LHCN-M2 (cell line): ENCODE measurements at regions not wholly inside any gene's neighbourhood (a gene's known extent, or its start where the extent isn't known, plus 50 kb on each side); places are given as distances from the start of the nearest gene placed in this dataset.

Source experiments
- DNase-seq: peaks from one replicate; pipeline ENCODE4 v3.0.0-alpha.2; 2012; ENCODE audit warnings: low read depth

- no peak for DNase-seq
Measured at GRCh38 chr20:10921491-10922010, 247.8 kb upstream of the JAG1 start.

DNA sequence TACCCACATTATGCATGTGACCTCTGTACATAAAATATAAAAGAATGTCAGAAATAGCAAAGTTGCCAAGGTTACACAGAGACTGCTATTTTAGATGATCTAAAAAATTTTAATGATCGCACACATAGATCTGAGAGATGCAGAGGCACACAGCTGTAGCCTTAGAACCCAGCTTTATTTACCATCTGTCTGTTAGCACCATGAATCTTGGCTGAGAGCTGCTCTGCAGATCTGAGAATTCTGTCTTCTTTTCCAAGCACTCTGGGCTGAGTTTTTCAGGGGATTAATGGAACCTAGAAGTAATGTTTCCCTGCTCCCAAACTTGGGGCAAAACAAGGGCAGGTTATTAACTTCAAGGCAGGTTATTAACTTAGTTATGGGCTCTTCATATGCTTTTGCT is 248.7 kb upstream of the JAG1 start:
- peak; percentile 31 for DNase-seq

DNA sequence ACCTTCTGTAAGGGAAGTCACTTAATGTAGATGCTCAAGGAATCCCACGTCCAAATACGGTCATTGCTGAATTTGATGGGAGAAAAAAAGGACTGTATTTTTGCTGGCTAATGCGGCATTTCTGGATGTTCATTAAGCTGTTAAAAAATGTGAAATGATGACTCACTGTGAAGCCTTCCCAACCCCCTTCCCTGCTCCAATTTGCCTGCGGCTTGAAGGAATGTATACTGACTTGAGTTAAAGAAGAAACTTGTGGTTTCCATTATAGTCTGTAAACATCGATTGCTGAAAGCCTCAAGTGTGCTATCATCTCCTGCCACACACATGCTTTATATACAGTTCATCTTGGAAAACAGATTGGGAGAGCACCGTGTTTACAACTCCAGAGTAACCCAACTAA is 249.1 kb upstream of the JAG1 start:
- DNase-seq: peak; percentile 83

DNA sequence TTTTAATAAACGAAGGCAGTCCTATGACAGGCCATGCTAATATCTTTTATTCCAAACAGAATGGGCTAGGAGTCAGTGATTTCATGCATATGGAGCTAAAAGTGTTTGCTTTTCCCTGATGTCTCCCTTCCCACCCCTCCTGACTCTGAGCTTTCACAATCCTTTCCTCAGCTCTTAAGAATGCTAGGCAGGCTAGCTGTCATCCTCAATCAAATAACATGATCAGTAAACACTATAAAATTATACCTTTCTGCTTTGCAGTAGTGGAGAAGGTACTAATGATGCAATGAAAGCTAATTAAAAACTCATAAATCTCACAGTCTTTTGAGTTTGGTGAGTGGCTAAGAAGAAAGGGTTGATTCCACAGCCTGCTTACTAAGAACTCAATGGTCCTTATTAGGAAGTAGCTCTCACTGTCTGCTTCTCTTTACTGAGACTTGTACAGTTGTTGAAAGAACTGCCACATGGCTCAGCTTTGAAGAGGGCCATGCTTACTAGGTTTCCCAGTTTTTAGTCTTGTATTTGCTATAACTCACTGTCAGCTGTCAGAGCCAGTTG is 250.9 kb upstream of the JAG1 start:
- peak; percentile 44 for DNase-seq

DNA sequence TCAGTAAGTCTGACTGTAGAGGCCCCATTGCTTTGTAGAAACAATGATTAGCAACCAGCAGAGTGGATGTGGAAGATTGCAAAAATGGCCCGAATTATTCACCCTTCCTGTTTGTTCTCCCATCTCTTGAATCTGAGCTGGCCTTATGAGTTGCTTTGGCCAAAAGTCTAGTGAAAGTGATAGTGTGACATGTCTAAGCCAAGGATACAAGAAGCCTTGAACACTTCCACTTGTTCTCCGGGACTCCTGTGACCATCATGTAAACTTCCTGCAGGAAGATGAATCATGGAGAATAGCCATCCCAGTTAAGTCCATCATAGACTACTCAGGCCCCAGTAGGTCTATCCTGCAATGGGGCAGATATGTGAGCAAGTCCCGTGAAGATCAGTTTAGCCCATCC is 252.0 kb upstream of the JAG1 start:
- DNase-seq: no peak

DNA sequence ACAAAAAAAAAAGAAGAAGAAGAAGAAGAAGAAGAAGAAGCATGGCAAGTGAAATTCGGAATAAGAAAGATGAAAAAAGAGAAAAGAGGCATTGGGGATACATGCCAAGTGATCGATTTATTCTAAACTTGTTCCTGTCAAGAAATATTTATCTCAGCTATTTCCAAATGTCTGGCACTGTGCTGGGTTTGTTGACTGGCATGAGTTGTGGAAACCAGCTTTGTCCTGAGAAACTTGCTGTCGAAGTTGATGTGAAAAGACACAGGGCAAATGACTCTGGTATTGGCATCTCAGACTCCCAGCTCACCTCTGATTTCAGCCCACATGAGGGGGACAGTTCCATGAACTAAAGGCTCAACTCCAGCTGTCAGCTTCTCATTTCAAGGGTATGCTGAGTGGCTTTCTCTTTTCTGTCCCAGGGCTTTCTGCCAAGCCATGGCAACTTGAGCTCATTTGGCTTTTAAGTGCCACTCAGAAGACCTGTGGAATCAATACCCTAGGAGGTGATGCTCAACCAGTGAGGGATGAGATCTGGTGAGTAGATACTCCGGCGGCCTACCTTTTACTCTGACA is 253.3 kb upstream of the JAG1 start:
- peak; percentile 24 for DNase-seq

DNA sequence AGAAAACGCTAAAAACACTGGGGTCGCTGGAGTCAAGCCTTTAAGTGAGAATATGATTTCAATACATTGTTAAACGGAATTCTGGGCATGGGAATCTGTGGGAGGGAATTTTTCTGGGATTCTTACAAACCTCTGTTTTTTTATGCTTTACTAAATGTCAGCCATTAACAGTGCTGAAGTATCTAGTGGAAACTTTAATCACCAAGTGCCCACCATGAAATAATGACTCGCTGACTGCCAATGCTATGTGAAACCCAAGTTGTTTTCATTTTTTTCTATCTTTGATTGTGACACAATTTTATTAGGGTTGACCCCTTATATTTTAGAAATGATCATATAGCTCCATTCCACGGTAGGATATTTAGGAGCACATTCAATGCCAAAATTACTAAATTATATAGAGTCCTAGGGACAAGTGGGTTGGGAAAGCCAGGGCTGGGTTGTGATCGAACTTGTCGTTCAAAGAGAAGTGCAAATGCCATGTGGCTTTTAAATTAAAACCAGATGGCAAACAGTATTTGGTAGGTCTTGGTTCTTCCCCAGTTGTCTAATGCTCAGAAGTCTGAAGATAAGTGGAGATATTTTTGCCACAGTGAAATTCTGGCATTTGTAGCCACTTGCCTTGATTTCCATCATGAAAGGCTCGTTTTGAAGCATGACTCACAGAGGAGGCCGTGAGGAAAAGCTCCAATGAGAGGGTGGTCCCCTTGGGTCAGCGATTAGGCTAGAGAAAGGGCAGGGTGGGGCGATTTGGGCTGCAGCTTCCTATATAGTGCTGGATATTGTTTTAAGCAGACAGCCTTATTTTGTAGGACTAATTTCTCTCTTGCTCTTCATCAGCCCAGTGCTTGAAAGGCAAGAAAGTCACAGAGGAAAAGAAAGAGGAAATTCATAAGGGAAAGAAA is 254.4 kb upstream of the JAG1 start:
- peak; percentile 41 for DNase-seq

DNA sequence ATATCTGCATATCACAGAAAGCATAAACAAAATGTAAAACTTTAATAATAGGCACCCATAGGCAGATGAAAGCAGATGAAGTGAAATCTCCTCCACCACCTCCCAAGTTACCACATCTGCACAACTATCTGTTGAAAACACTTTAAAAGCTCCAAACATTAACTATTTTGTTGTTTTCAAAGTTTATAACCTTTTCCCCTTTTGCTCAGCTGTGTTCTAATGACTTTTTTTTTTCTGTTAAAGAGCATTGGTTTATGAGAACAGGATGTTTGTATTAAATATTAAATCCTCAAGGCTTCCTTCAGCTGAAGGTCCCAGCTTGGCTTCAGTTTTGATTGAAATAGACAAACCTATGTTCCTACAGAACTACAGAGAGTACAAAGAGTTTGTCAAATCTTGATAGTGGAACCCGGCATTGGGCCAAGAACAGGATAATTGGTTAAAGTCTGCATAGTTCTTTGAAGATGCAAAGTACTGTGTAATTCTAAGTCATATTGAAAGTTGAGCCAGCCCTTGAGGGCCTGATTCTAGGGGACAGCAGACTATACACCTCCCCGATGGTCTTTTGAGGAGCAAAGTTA is 255.1 kb upstream of the JAG1 start:
- DNase-seq: no peak

DNA sequence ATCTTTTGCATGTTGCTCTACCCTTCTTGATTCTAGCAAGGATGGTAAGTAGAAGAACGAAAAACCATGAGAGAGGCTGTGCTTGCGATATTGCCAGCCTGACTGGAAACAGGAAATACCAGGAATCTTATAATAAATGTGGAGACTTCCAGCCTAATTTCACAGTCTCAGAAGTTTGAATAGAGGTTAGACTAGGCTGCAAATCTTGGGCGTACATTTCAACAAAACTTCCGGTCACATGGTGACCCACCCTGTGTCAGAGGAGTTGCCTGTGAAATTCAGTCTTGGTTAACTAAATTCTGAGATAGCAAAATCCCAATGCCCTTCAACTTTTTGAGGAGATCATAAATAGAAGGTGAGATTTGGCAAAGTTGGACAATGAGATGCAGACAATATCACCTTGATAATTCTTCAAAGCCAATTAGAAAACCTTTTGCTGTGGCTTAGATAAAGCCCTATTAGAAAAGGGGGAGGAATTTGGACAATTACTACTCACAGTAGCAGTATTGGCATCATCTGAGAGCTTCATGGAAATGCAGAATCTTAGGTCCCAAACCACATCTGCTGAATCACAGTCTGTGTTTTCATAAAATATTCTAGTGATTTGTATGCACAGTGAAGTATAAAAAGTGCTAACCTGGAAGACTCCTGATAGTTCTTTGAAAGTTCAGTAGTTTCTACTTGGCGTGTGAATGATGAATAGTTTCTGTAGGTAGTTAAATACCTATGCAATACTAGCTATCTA is 262.0 kb upstream of the JAG1 start:
- no peak for DNase-seq

- no peak for DNase-seq
Measured at GRCh38 chr20:10936786-10937185, 263.0 kb upstream of the JAG1 start.

DNA sequence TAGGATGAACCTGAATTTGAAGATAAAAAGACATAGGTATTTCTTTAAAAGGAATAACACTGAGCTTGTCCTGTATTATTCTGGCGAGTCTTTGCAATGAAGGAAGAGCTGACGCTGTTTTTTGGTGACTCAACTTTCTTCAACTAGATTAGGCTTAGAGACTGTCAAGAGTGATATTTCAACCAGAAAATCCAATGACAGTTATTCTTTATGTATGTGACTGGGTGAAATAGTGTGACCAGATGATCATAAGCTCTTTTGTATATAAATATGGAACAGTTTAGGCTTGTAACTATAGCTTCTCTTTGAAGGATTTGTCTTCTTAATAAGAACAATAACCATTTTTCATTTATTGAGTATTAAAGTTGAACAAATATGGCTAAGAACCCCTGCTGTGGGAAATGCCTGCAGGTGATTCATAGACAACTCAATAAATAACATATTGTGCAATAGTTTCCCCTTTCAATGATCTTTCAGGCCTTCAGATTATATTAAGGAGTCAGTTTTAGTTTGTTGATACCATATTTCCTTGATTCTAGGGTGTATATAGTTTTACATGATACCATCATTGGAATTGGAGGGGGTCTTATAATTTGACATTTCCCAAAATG is 265.6 kb upstream of the JAG1 start:
- DNase-seq: peak; percentile 27

- DNase-seq: no peak
Measured at GRCh38 chr20:10940941-10941340, 267.1 kb upstream of the JAG1 start.

DNA sequence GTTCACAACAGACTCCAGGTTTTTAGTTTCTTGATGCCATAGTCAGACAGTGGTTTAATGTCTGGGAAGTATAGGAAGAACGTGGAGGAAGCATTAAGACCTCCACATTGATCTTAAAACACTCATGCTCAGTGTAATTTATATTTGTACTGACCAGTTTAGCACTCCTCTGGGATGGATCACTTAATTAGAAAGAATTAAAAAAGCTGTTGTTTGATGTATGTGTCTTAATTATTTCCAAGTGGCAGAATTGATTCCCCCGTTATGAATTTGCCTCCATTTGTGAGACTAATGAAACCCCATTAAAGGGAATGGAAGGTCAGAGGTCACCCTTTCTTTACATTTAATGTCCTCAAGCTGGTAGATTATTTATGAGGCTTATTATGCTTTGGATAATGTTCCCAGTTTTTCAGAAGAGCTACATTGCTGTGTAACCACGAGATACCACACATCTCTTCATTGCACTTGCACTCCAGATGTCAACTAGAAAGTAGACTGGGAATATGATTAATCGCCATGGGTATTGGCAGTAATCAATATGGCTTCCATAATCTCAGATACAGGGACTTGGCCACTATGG is 270.0 kb upstream of the JAG1 start:
- no peak for DNase-seq

GRCh38 chr20:10946124-10946880 is 272.5 kb upstream of the JAG1 start:
- DNase-seq: no peak

GRCh38 chr20:10947726-10948125 is 273.9 kb upstream of the JAG1 start:
- no peak for DNase-seq

- DNase-seq: no peak
Measured at GRCh38 chr20:10949930-10950783, 276.4 kb upstream of the JAG1 start.

DNA sequence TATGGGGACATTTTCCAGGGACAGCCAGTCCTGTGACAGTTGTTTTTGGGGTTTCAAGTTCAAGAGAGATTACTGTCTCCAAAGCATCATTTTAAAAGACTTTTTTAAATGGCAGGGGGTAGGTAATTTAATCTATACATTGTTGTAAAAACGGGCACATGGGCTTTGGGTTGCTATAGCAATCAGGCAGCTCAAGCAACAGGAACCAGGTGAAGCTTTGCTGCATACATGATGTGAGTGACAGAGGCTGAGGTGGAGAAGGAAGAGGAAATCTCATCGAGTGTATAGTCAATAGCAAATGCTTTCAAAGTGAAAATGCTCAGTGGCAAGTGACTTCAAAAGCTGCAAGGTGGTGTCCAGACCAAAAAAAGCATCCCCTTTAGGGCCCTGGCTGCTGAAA is 277.4 kb upstream of the JAG1 start:
- no peak for DNase-seq

DNA sequence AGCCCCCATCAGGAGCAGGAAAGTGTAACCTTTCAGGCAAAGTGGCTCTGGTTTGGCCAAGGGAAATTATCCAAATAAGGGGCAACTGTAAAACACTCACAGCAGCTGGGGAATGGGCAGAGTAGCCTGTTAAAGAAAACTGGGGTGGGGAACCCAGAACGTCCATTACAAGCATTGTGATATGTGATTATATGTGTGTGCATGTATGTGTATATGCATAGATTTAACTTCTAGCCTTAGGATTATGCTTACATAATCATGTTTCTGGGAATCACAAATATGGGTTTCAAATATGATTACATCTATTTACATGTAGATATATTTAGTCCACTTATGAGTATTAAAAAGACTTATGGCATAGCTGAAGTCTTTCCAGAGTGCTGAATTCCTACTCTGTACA is 278.1 kb upstream of the JAG1 start:
- no peak for DNase-seq

DNA sequence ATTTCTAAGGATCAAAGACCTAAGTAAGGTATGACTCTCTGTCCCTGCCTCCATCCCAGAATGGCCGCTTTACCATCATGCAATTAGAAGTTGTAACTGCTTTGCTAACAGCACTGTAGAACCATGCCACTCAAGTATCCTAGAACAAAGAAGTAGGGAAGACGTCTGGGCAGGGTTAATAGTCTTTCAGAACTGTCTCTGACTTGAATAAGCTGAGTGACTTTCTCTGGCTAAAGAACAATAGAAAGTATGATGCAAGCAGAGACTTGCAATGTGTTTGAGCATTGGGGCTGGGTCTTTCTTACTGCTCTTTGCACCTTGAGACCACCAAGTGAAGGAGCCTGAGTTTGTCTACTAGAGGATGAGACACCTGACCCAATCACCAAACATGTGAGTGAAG is 279.6 kb upstream of the JAG1 start:
- DNase-seq: no peak
